GM13977 (cell line): ENCODE measurements at regions not wholly inside any gene's neighbourhood (a gene's known extent, or its start where the extent isn't known, plus 50 kb on each side); places are given as distances from the start of the nearest gene placed in this dataset.

Source experiments
- DNase-seq: peaks from one replicate; pipeline ENCODE4 v3.0.0; 2012; ENCODE audit warnings: low spot score
- in situ Hi-C: fragments of 300-500 bp; cut with MboI; formaldehyde crosslinking; loops from one replicate; pipeline ENCODE4 v1.12.0; 2022; ENCODE audit warnings: low sequenced_read_pairs, low pct_unique_long_range_greater_than_20kb, mixed read lengths, inconsistent platforms; ENCODE audit not compliant: unreplicated experiment
- TF ChIP-seq, protein P1 (sequence below): IDR thresholded peaks from 2 replicates; pipeline ENCODE4 v1.5.1; 2012; ENCODE audit warnings: mild to moderate bottlenecking, control low read depth; ENCODE audit not compliant: insufficient read depth; ENCODE audit errors: extremely low read depth, missing control alignments

DNA sequence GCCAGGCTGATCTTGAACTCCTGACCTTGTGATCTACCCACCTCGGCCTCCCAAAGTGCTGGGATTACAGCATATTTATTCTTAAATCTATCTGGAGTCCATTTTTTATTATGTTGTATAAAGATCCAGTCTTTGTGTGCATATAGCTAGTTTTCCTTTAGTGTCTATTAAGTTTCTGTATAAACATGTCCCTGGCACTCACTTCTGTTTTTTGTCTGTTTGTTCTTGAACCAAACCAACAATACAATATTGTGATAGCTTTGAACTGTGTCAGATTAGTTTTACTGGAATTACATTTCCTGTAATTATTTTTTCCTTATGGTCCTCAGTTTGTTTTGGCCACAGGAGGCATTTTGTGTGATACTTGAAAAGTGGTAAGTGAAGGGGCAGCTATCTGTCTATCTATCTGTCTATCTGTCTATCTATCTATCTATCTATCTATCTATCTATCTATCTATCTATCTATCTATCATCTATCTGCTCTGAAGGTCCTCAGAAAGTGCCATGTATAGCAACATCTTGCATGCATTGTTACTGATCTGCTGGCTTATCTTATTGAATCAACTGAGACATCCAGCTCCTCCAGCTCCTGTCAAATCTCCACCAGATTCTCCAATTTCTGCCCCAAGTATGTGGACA, 70.9 kb upstream of the ACVR1 start:
- in situ Hi-C loops: no loop called here
- no peak for DNase-seq

DNA sequence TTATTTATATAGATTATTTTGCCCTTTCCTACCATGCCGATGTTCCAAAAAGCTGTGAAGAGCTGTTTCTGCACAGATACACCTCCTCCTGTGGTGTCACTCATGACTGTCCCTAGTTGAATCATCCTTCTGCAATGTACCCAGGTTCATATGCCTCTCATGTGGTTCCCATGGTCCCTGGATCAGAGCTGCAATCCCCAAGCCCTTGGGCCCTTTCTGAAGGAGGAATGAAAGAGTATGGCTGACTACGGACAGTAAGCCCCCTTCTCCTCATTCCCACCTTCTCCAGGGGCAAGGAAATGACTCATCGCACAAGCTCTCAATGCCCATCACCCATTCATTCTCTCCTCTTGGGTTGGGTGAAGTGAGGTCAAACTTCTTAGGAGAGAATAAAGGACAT, 63.9 kb upstream of the ACVR1 start:
- DNase-seq: no peak
- in situ Hi-C loops: no loop called here
- TF ChIP-seq, protein P1, sequence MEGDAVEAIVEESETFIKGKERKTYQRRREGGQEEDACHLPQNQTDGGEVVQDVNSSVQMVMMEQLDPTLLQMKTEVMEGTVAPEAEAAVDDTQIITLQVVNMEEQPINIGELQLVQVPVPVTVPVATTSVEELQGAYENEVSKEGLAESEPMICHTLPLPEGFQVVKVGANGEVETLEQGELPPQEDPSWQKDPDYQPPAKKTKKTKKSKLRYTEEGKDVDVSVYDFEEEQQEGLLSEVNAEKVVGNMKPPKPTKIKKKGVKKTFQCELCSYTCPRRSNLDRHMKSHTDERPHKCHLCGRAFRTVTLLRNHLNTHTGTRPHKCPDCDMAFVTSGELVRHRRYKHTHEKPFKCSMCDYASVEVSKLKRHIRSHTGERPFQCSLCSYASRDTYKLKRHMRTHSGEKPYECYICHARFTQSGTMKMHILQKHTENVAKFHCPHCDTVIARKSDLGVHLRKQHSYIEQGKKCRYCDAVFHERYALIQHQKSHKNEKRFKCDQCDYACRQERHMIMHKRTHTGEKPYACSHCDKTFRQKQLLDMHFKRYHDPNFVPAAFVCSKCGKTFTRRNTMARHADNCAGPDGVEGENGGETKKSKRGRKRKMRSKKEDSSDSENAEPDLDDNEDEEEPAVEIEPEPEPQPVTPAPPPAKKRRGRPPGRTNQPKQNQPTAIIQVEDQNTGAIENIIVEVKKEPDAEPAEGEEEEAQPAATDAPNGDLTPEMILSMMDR: no peak

More for the DNA sequence above, 70.9 kb upstream of the ACVR1 start:
- TF ChIP-seq, protein P1: no peak

DNA sequence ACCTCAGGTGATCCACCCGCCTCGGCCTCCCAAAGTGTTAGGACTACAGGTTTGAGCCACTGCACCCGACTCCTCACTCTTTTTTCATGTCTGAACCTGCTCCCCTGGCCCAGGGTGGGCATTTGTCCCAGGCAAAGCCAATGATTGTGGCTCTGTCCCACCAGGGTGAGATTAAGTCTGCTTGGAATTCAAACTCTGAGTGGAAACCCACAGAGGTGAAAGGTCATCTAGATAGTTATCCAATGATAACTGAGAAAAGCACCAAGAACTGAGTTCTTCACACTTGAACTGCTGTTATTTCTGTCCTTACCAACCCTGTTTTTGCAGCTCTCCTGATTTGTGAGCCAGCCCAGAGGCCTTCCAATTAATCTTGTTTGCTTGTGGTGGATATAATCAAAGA, 62.4 kb upstream of the ACVR1 start:
- DNase-seq: no peak
- TF ChIP-seq, protein P1: no peak
- in situ Hi-C loops: no loop called here

DNA sequence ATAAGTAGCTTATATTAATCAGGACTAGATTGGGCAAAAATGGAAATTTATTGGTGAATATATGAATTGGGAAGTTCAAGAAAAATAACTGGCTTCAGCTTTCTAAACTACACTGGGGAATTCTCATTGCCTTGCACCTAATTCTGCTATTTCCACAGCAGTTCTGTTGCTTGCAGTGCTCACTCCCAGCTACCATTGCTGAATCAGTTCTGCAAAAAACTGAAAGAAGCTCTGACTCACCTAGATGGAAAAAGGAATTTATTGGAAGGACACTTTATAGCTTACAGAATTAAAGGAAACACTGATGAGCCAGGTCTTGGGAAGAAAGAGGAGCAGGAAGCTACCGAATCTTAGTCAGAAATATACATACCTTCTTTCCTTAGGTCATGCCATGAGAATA, 60.3 kb upstream of the ACVR1 start:
- in situ Hi-C loops: no loop called here

DNA sequence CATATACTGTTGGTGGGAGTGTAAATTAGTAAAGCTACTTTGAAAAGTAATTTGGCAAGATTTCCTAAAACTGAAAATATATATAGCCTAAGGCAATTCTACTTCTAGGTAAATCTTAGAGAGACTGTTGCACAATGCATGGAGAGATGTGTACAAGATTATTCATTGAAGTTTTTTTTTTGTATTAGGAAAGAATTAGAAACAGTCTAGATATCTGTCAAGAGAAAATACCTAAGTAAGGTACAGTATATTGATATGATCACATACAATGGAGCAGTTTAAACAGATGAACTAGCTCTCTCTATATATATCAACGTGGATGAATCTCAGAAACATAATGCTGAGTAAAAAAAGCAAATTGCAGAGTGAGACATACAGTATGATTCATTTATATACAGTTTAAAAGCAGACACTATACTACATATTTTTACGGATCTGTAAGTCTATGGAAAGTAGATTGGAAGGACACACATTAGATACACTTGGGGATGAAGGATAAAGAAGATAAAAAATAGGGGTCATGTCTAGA, 59.3 kb upstream of the ACVR1 start:
- TF ChIP-seq, protein P1: no peak
- in situ Hi-C loops: no loop called here
- no peak for DNase-seq

More for the DNA sequence above, 60.3 kb upstream of the ACVR1 start:
- TF ChIP-seq, protein P1: no peak
- DNase-seq: no peak

DNA sequence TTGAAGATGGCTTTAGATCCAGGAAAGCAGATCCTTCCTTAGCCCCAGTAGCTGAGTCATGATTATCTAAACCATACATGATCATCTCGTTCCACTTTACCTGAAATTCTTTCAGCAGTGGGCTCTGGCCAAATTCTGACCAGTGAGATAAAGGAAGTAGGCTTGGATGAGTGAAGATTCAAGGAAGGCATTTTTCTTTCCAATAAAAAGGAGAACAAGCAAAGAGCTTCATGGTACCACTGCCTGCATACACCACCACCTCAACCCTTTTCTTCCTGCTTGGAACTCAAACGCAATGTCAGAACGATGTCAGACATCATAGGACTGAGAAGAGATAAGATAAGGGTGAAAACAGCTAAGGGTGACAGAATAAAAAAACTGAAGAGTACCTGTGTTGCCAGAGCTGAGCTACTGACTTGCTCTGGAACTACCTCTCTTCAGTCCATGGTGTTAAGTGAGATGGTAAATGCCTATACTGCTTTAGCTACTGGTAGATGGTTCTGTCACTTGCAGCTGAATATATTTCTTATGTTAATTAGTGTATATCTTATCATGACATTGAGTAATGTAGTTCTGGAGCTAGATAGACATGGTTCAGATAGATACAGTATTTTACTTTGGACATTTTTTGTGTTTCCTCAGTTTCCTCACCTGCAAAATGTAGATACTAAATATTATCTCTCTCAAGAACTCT, 58.7 kb upstream of the ACVR1 start:
- no peak for DNase-seq
- TF ChIP-seq, protein P1: no peak
- in situ Hi-C loops: no loop called here
